Keratinocyte (primary cell): ENCODE measurements at regions not wholly inside any gene's neighbourhood (a gene's known extent, or its start where the extent isn't known, plus 50 kb on each side); places are given as distances from the start of the nearest gene placed in this dataset.

Experiments used
- DNase-seq: peaks from one replicate; pipeline ENCODE4 v3.0.0-alpha.2; 2011; ENCODE audit warnings: low read depth, missing footprints, low spot score
- FAIRE-seq: peaks from 2 replicates; lab custom pipeline; 2011; peaks lifted over from hg19 to GRCh38; lab: Jason Lieb, UNC
- H2AFZ ChIP-seq: 2 replicates; pipeline ENCODE4 v1.6.0; 2012; ENCODE audit warnings: low read length, control low read depth, inconsistent platforms; ENCODE audit not compliant: control insufficient read depth
- H3K27ac ChIP-seq: 2 replicates; pipeline ENCODE4 v1.5.1; 2011; ENCODE audit warnings: low read length; ENCODE audit not compliant: control insufficient read depth, insufficient read depth
- H3K27me3 ChIP-seq: 3 replicates; pipeline ENCODE4 v1.6.0; 2011; ENCODE audit warnings: low read length; ENCODE audit not compliant: control insufficient read depth, insufficient read depth; ENCODE audit errors: extremely low read depth
- H3K36me3 ChIP-seq, 2 experiments: 2 replicates in 1 of 2; 3 replicates in 1 of 2; pipeline ENCODE4 v1.5.1; 2011; ENCODE audit warnings: low read length in 2 of 2, mild to moderate bottlenecking in 1 of 2; ENCODE audit not compliant: control insufficient read depth in 2 of 2, insufficient read depth in 2 of 2; ENCODE audit errors: extremely low read depth in 1 of 2
- H3K4me1 ChIP-seq: 3 replicates; pipeline ENCODE4 v1.5.1; 2011; ENCODE audit warnings: low read length; ENCODE audit not compliant: control insufficient read depth, insufficient read depth; ENCODE audit errors: extremely low read depth
- H3K4me2 ChIP-seq: 3 replicates; pipeline ENCODE4 v1.6.0; 2011; ENCODE audit warnings: low read depth, low read length; ENCODE audit not compliant: control insufficient read depth, insufficient read depth; ENCODE audit errors: extremely low read depth
- H3K4me3 ChIP-seq, 3 experiments: fragments of 200-600 bp in 1 of 3; sonication (generic) in 1 of 3; 2 replicates in 2 of 3; 3 replicates in 1 of 3; pipeline ENCODE4 v1.5.1; 2011 to 2016; ENCODE audit warnings: low read length in 3 of 3, mild to moderate bottlenecking in 3 of 3, control low read depth in 2 of 3, inconsistent platforms in 1 of 3, low read depth in 1 of 3, mixed read lengths in 1 of 3, mixed run types in 1 of 3, moderate library complexity in 1 of 3; ENCODE audit not compliant: control insufficient read depth in 2 of 3, insufficient read depth in 2 of 3; ENCODE audit errors: extremely low read depth in 1 of 3
- H3K79me2 ChIP-seq: 2 replicates; pipeline ENCODE4 v1.6.0; 2012; ENCODE audit warnings: low read length; ENCODE audit not compliant: control insufficient read depth, insufficient read depth
- H3K9ac ChIP-seq: 3 replicates; pipeline ENCODE4 v1.6.0; 2011; ENCODE audit warnings: low read length; ENCODE audit not compliant: control insufficient read depth, insufficient read depth; ENCODE audit errors: extremely low read depth
- H3K9me1 ChIP-seq: 3 replicates; pipeline ENCODE4 v1.6.0; 2011; ENCODE audit warnings: low read length; ENCODE audit not compliant: control insufficient read depth, insufficient read depth; ENCODE audit errors: extremely low read depth
- H3K9me3 ChIP-seq: 2 replicates; pipeline ENCODE4 v1.5.1; 2012; ENCODE audit warnings: low read depth, low read length; ENCODE audit not compliant: control insufficient read depth
- H4K20me1 ChIP-seq: 3 replicates; pipeline ENCODE4 v1.6.0; 2011; ENCODE audit warnings: low read length; ENCODE audit not compliant: control insufficient read depth, insufficient read depth; ENCODE audit errors: extremely low read depth
- CTCF ChIP-seq, 3 experiments: IDR thresholded peaks in 1 of 3; conservative IDR thresholded peaks in 1 of 3; optimal IDR thresholded peaks in 1 of 3; 2 replicates in 2 of 3; 3 replicates in 1 of 3; pipeline versions ENCODE3 to v1.5.1; 2011; ENCODE audit warnings: low read length in 3 of 3, mild to moderate bottlenecking in 3 of 3, moderate library complexity in 2 of 3, control low read depth in 1 of 3, inconsistent platforms in 1 of 3; ENCODE audit not compliant: insufficient read depth in 2 of 3; ENCODE audit errors: extremely low read depth in 1 of 3
- EZH2 ChIP-seq: IDR thresholded peaks from one replicate; pipeline ENCODE4 v1.6.1; 2012; ENCODE audit warnings: inconsistent platforms, mild to moderate bottlenecking, low read length, moderate library complexity
- dilution Hi-C: fragments of 300-500 bp; cut with MboI; formaldehyde crosslinking; loops from one replicate; pipeline ENCODE4 v1.7.0; 2020; ENCODE audit warnings: low sequenced_read_pairs; ENCODE audit not compliant: extremely low pct_ligation_motif_present

- no peak overlapping the region for H3K9ac ChIP-seq
- no peaks in the 10 kb centered on the region for H3K79me2 ChIP-seq
- H3K4me1 ChIP-seq, result peaks cover 24% of the 10 kb centered on the region
- dilution Hi-C loops, result no loop called here
- no peak for TF ChIP-seq CTCF (optimal IDR thresholded peaks at IDR 0.05 in 1 of 3, IDR thresholded peaks at IDR 0.05 in 1 of 3, conservative IDR thresholded peaks at IDR 0.05 in 1 of 3; ENCODE audit: extremely low read depth in 1 of 3, insufficient read depth in 2 of 3, low read length in 3 of 3)
- no peak for TF ChIP-seq EZH2
- H3K9me3 ChIP-seq, result no peaks in the 10 kb centered on the region
- FAIRE-seq (peak; percentile 94), DNase-seq (no peak)
- H3K4me2 ChIP-seq, result peak overlapping the region; percentile 41
- H3K4me3 ChIP-seq, result no peak overlapping the region
- H3K36me3 ChIP-seq, result no peaks in the 10 kb centered on the region
- H3K27ac ChIP-seq, result no peak overlapping the region
- H3K27me3 ChIP-seq, result no peaks in the 10 kb centered on the region
- no peaks in the 10 kb centered on the region for H4K20me1 ChIP-seq
- H3K9me1 ChIP-seq, result no peaks in the 10 kb centered on the region
- H2AFZ ChIP-seq, result peak overlapping the region; percentile 46
Observed at GRCh38 chr1:199691540-199691939, 336.0 kb upstream of the NR5A2 start.

DNA sequence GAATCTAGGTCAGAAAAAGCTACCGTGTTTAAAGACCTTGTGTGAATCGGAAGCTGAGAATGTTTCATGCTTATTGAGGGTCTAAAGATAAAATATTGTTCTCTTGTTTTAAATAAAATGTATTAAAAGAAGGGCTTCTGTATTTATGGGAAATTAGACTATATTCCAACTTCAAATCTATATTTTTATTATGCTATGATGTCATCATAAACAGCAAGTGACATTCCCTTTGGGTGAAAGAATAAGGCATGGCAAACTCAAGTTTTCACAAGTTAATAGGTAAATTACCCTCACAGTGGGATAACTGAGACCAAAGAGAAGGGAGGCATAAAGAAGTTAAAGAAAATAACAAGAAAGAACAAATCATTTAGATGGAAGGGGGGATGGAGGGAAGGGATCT is 333.8 kb upstream of the NR5A2 start:
- Histone ChIP-seq H3K9me1 (no peaks in the 10 kb centered on the region), H3K79me2 (no peaks in the 10 kb centered on the region), H3K4me2 (no peak overlapping the region), H3K9ac (no peak overlapping the region), H3K27ac (no peak overlapping the region), H3K9me3 (no peaks in the 10 kb centered on the region), H3K27me3 (no peaks in the 10 kb centered on the region), H3K4me3 (no peak overlapping the region), H4K20me1 (no peaks in the 10 kb centered on the region), H3K4me1 (peaks cover 8% of the 10 kb centered on the region), H3K36me3 (no peaks in the 10 kb centered on the region), H2AFZ (no peak overlapping the region)
- dilution Hi-C loops, result no loop called here
- FAIRE-seq (no peak), DNase-seq (no peak)
- TF ChIP-seq CTCF (optimal IDR thresholded peaks at IDR 0.05 in 1 of 3, IDR thresholded peaks at IDR 0.05 in 1 of 3, conservative IDR thresholded peaks at IDR 0.05 in 1 of 3; ENCODE audit: extremely low read depth in 1 of 3, insufficient read depth in 2 of 3, low read length in 3 of 3) (no peak), EZH2 (no peak)
